Spleen (tissue), 11 donors: ENCODE measurements at regions not wholly inside any gene's neighbourhood (a gene's known extent, or its start where the extent isn't known, plus 50 kb on each side); places are given as distances from the start of the nearest gene placed in this dataset.

Experiments used
- DNase-seq: peaks from one replicate; pipeline ENCODE4 v3.0.0-alpha.2; 2020
- H3K27ac ChIP-seq, 8 donors: fragments of 200-600 bp; sonication (generic) in 7 of 8; 1 replicate in 4 of 8; 2 replicates in 4 of 8; pipeline versions ENCODE4 v1.5.0 to v1.8.0; 2016 to 2021; ENCODE audit warnings: inconsistent platforms in 4 of 8, mild to moderate bottlenecking in 4 of 8, moderate library complexity in 1 of 8
- H3K27me3 ChIP-seq, 7 donors: fragments of 200-600 bp; sonication (generic) in 6 of 7; replicated peaks in 1 of 7; 1 replicate in 4 of 7; 2 replicates in 3 of 7; pipeline versions ENCODE4 v1.5.0 to v1.8.0; 2016 to 2021; ENCODE audit warnings: inconsistent platforms in 3 of 7, mild to moderate bottlenecking in 1 of 7
- H3K36me3 ChIP-seq, 6 donors: fragments of 200-600 bp; sonication (generic) in 5 of 6; 1 replicate in 4 of 6; 2 replicates in 2 of 6; pipeline versions ENCODE4 v1.5.0 to v1.8.0; 2016 to 2021; ENCODE audit warnings: inconsistent platforms in 2 of 6
- H3K4me1 ChIP-seq, 6 donors: fragments of 200-600 bp; sonication (generic) in 5 of 6; 1 replicate in 3 of 6; 2 replicates in 3 of 6; pipeline versions ENCODE4 v1.5.0 to v1.8.0; 2016 to 2021; ENCODE audit warnings: inconsistent platforms in 3 of 6
- H3K4me3 ChIP-seq, 8 donors: fragments of 200-600 bp; sonication (generic) in 7 of 8; 1 replicate in 4 of 8; 2 replicates in 4 of 8; pipeline versions ENCODE4 v1.5.0 to v1.8.0; 2016 to 2021; ENCODE audit warnings: inconsistent platforms in 4 of 8, mild to moderate bottlenecking in 4 of 8, moderate library complexity in 2 of 8
- H3K9me3 ChIP-seq, 8 donors: fragments of 200-600 bp; sonication (generic) in 7 of 8; 1 replicate in 4 of 8; 2 replicates in 4 of 8; pipeline versions ENCODE4 v1.5.0 to v1.8.0; 2016 to 2021; ENCODE audit warnings: inconsistent platforms in 4 of 8
- CTCF ChIP-seq, 11 experiments: fragments of 200-600 bp in 7 of 11; fragments of 450-650 bp in 4 of 11; sonication (generic) in 4 of 11; IDR thresholded peaks in 8 of 11; conservative IDR thresholded peaks in 3 of 11; 1 replicate in 7 of 11; 2 replicates in 4 of 11; pipeline versions ENCODE4 v1.4.0 to v1.8.0; 2016 to 2021; ENCODE audit warnings: antibody characterized with exemption in 11 of 11, inconsistent platforms in 4 of 11, mild to moderate bottlenecking in 1 of 11
- POLR2A ChIP-seq, 3 donors: fragments of 450-650 bp; IDR thresholded peaks; one replicate each; pipeline ENCODE4 v1.5.1; 2017; ENCODE audit warnings: antibody characterized with exemption in 3 of 3, mild to moderate bottlenecking in 1 of 3
- POLR2AphosphoS5 ChIP-seq, 3 donors: sonication (generic); formaldehyde crosslinking; IDR thresholded peaks; one replicate each; pipeline ENCODE4 v1.5.1; 2017; ENCODE audit warnings: antibody characterized with exemption in 3 of 3
- WGBS, 5 donors: extraction: QIAGEN DNeasy Blood & Tissue Kit in 3 of 5; methylation state at CpG; one replicate each; pipeline versions ENCODE4 v1.1.5 to v1.1.7; 2013 to 2018; 5-methylcytosine and 5-hydroxymethylcytosine counted together
- intact Hi-C: fragments of 100-400 bp; cut with DNase I; formaldehyde crosslinking; loops from one replicate; pipeline ENCODE4 v1.15.0; 2023; ENCODE audit warnings: low total_unique reads
- donor health status: healthy with polysubstance abuse.
- donor health status: DM: no; HTN: no; CAD: no; lungs with moderate emphysema.
- donor health status: DM: no; HTN: no; CAD: no.
- donor health status: Bipolar disorder and iron deficiency.
- donor health status: healthy.
- donor health status: DM: no; HTN: no; CAD: no.
- donor health status: DM: yes; HTN: yes; CAD: no.

GRCh38 chr13:47087841-47088240 lies 191.0 kb upstream of the HTR2A start:
- Histone ChIP-seq H3K36me3 (no peaks in the 10 kb centered on the region), H3K4me1 (no peaks in the 10 kb centered on the region), H3K4me3 (no peak overlapping the region), H3K27me3 (no peaks in the 10 kb centered on the region), H3K9me3 (no peaks in the 10 kb centered on the region), H3K27ac (no peak overlapping the region)
- intact Hi-C loops, result no loop called here
- DNase-seq, result no peak
- TF ChIP-seq POLR2A (IDR thresholded peaks at IDR 0.05) (no peak), POLR2AphosphoS5 (IDR thresholded peaks at IDR 0.05) (no peak), CTCF (IDR thresholded peaks at IDR 0.05 in 8 of 11, conservative IDR thresholded peaks at IDR 0.05 in 3 of 11) (no peak)
- 41 to 65% (median 56%) methylated on average over 1 of the region's 1 CpG for whole genome bisulfite sequencing, 5 donors

- no peak for TF ChIP-seq CTCF (IDR thresholded peaks at IDR 0.05 in 8 of 11, conservative IDR thresholded peaks at IDR 0.05 in 3 of 11)
- no peak for TF ChIP-seq POLR2AphosphoS5 (IDR thresholded peaks at IDR 0.05)
- TF ChIP-seq POLR2A (IDR thresholded peaks at IDR 0.05), result no peak
- Histone ChIP-seq H3K36me3 (no peaks in the 10 kb centered on the region), H3K4me3 (no peak overlapping the region), H3K27me3 (no peaks in the 10 kb centered on the region), H3K4me1 (no peaks in the 10 kb centered on the region), H3K9me3 (no peaks in the 10 kb centered on the region), H3K27ac (no peak overlapping the region)
- 85 to 93% (median 89%) methylated on average over 3 of the region's 3 CpGs for WGBS, 5 donors
- no peak for DNase-seq
- intact Hi-C loops, result no loop called here
These were observed 190.4 kb upstream of the HTR2A start for GRCh38 chr13:47087241-47087640.

DNA sequence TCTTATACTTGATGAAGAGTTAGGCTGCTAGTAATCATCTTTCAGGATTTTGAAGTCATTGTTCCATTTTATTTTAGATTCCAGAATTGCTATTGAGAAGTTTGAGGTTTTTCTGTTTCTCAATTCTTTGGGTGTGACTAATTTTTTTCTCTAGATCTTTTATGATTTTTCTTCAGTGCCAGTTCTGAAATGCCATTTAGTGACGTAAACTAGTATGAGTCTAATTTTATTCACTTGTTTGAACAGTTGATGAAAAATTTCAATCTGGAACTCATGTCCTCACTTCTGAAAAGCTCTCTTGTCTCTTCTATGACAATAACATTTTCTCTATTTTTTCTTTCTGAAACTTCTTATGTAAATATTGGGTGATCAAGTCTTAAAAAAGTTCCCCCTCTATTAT lies 188.5 kb upstream of the HTR2A start:
- no peaks in the 10 kb centered on the region for H3K27me3 ChIP-seq
- no peak overlapping the region for H3K4me3 ChIP-seq
- H3K4me1 ChIP-seq, result no peaks in the 10 kb centered on the region
- 86 to 100% (median 93%) methylated on average over 1 of the region's 1 CpG for WGBS, 5 donors
- H3K9me3 ChIP-seq, result no peaks in the 10 kb centered on the region
- TF ChIP-seq POLR2AphosphoS5 (IDR thresholded peaks at IDR 0.05), result no peak
- TF ChIP-seq CTCF (IDR thresholded peaks at IDR 0.05 in 8 of 11, conservative IDR thresholded peaks at IDR 0.05 in 3 of 11), result no peak
- DNase-seq, result no peak
- no peak overlapping the region for H3K27ac ChIP-seq
- intact Hi-C loops, result no loop called here
- no peaks in the 10 kb centered on the region for H3K36me3 ChIP-seq

GRCh38 chr13:47081850-47082249 lies 185.0 kb upstream of the HTR2A start:
- H3K4me1 ChIP-seq, result no peaks in the 10 kb centered on the region
- H3K36me3 ChIP-seq, result no peaks in the 10 kb centered on the region
- TF ChIP-seq POLR2A (IDR thresholded peaks at IDR 0.05) (no peak), CTCF (IDR thresholded peaks at IDR 0.05 in 8 of 11, conservative IDR thresholded peaks at IDR 0.05 in 3 of 11) (no peak)
- no peaks in the 10 kb centered on the region for H3K27me3 ChIP-seq
- H3K4me3 ChIP-seq, result no peak overlapping the region
- no peak overlapping the region for H3K27ac ChIP-seq
- 23 to 58% (median 35%) methylated on average over 1 of the region's 1 CpG for WGBS, 5 donors
- H3K9me3 ChIP-seq, result peaks cover 0 to 10% (median 0%) of the 10 kb centered on the region in 8 donors
- intact Hi-C loops, result no loop called here
- no peak for DNase-seq
